Choroid plexus epithelial cell (primary cell): ENCODE measurements at regions not wholly inside any gene's neighbourhood (a gene's known extent, or its start where the extent isn't known, plus 50 kb on each side); places are given as distances from the start of the nearest gene placed in this dataset.

Experiments used
- DNase-seq: peaks from one replicate; pipeline ENCODE4 v3.0.0-alpha.2; 2010; ENCODE audit warnings: low read depth
- H3K4me3 ChIP-seq: 2 replicates; pipeline ENCODE4 v1.5.1; 2011; ENCODE audit warnings: low read depth, mild to moderate bottlenecking, control low read depth, low read length, moderate library complexity
- TF ChIP-seq, protein P1 (sequence below): conservative IDR thresholded peaks from 2 replicates; pipeline ENCODE4 v1.5.1; 2011; ENCODE audit warnings: low read depth, mild to moderate bottlenecking, control low read depth, inconsistent platforms, low read length, moderate library complexity

DNA sequence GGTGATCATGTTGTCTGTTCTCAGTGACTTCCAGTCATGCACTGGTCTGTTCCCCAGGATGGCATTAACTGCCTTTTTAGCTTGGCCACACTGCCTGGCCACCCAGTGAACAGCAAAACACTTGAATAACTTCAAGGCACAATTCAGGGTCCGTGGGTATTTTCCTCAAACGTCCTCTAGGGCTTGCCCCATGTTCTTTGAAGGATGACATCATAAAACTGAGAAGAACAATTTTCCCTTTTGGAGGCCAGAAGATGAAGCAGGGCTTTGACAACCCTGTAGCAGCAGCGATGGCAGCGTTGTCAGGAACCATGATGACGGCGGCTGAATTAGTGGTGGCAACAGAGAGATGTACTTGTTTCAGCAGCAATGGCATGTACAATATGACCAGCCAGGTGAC lies 465.9 kb upstream of the ONECUT1 start:
- TF ChIP-seq, protein P1, sequence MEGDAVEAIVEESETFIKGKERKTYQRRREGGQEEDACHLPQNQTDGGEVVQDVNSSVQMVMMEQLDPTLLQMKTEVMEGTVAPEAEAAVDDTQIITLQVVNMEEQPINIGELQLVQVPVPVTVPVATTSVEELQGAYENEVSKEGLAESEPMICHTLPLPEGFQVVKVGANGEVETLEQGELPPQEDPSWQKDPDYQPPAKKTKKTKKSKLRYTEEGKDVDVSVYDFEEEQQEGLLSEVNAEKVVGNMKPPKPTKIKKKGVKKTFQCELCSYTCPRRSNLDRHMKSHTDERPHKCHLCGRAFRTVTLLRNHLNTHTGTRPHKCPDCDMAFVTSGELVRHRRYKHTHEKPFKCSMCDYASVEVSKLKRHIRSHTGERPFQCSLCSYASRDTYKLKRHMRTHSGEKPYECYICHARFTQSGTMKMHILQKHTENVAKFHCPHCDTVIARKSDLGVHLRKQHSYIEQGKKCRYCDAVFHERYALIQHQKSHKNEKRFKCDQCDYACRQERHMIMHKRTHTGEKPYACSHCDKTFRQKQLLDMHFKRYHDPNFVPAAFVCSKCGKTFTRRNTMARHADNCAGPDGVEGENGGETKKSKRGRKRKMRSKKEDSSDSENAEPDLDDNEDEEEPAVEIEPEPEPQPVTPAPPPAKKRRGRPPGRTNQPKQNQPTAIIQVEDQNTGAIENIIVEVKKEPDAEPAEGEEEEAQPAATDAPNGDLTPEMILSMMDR, result no peak
- no peak for DNase-seq

DNA sequence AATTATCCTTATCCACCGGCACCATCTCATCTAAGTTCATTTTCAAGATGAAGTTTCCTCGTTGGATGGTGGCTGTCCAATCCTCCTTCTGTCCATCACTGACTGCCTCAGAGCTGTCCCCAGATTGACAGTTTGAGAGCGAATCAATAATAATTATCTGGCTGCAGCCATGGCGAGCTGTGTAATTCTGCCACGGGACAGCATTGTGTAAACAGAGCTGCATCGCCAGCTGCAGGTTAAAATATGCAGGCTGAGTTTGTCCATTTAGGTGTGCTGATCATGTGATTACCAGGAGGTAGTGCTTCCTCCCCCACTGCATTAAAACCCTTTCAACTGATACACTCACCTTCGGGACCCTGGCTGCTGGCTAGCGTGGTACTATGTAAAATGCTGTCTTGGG lies 461.9 kb upstream of the ONECUT1 start:
- TF ChIP-seq, protein P1, result no peak
- DNase-seq, result no peak

More for the DNA sequence above, 465.9 kb upstream of the ONECUT1 start:
- no peak overlapping the region for H3K4me3 ChIP-seq

DNA sequence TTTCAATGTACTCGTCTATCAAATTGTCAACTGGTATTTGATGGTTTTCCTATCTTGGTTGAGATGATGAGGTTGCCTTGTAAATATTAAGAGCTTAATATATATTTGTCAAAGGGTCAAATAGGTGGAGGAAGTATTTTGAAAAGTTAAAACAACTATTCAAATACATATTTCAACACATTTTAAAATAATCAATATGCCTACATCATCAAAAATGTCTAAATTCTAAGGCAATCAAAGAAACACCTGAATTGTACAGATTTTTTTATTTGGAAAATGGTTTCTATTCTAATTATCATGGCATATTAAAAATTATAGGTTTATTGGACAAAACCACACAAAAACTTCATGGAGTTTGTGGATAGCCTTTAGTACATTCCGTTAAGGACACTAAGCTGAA lies 461.4 kb upstream of the ONECUT1 start:
- TF ChIP-seq, protein P1, result no peak
- no peak overlapping the region for H3K4me3 ChIP-seq
- DNase-seq, result no peak

More for the DNA sequence above, 461.9 kb upstream of the ONECUT1 start:
- H3K4me3 ChIP-seq, result no peak overlapping the region

DNA sequence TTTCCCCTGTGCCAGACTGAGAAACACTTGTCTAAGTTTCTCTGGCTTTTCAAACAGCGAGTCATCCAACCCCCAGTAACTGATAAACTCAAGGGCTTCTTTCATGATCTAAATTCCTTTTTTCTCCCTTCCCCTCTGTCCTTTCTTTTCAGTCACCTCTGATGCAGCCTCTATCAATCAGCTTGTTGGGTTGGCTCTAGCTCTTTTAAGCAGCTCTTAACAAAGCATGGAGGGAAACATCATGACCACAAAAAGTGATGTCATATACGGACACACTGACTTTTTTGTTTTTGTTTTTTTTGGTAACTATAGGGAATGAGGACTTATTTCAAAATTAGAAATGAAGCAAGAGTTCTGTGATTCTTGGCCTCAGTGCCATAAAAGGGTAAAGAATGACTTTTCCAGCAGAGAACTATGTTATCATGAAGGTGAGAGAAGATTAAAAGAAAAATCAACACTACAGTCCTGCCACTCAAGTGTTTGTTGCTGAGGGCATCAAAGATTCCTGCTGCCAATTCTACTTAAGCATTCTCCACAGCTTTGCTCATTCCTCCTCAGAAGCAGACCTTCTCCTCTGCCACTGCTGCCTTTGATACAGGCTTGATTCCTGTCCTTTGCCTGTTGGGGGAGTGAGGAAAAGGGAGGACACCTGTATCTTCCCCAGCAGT lies 457.0 kb upstream of the ONECUT1 start:
- no peak overlapping the region for H3K4me3 ChIP-seq
- TF ChIP-seq, protein P1, result no peak
- no peak for DNase-seq

DNA sequence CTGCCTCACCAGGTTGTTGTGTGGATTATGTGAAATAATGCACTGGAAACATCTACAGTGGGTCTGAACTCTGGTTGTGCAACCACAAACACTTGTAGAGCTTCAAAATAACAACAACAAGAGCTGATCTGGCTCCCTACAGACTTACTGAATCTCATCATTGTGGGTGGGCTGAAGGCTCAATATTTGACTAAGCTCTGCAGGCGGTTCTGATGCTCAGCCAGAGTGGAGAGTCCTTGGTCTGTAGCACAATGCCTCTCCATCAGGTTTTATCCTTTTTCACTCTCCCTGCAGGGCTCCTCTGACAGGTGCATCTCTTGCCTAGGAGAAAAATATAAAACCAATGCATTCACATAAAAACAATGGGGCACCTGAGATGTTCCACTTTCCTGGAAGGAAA lies 456.3 kb upstream of the ONECUT1 start:
- TF ChIP-seq, protein P1, result no peak
- no peak overlapping the region for H3K4me3 ChIP-seq
- no peak for DNase-seq

DNA sequence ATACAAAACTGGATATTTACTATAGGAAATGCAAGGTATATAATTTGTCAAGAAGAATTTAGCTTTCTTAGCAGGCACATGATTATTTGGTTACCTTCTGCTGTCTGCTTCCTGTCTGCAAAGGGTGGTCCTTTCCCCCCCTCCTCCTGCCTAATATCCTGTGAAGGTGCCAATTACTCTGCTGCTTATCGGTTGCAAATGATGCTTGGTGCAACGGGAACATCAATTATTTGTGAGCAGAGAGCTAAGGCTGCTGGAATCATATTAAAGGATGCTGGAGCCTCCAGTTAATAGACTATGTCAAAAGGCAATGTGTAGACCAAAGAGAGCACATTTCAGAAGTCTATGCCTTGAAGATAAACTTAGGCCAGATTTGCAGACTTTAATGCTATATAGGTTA lies 443.7 kb upstream of the ONECUT1 start:
- TF ChIP-seq, protein P1, result no peak
- no peak overlapping the region for H3K4me3 ChIP-seq
- DNase-seq, result no peak

DNA sequence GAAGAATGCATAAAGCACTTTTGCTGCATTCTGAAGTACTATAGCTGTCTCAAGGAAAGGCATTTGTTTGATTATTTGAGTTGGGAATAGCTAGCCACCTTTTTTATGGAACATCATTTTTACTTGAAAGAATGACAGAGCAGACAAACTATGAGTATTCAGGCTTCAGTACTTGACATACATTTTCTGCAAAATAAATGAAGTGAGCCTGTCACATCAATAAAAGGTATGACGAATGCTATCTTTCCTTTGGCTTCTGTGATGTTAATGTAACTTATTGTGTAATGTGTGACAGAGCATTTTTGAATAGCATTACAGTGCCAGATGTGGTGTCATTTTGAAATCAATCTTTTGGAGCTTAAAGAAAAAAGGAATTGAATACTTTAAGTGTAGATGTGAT lies 440.3 kb upstream of the ONECUT1 start:
- no peak for DNase-seq
- TF ChIP-seq, protein P1, result no peak
- H3K4me3 ChIP-seq, result no peak overlapping the region
